Nephron (organoid): ENCODE measurements at regions not wholly inside any gene's neighbourhood (a gene's known extent, or its start where the extent isn't known, plus 50 kb on each side); places are given as distances from the start of the nearest gene placed in this dataset.
A peak's percentile ranks its signal among the peaks of the same experiment; 100 is the strongest.

Experiments used
- H3K27ac Mint-ChIP-seq, 3 experiments: 2 replicates each; pipeline ENCODE4 v1.8.0; 2020; ENCODE audit warnings: mixed read lengths in 3 of 3, mild to moderate bottlenecking in 2 of 3, moderate library complexity in 1 of 3
- H3K27me3 Mint-ChIP-seq: 2 replicates; pipeline ENCODE4 v1.8.0; 2021; ENCODE audit warnings: low read depth, mild to moderate bottlenecking, moderate library complexity, mixed read lengths
- H3K36me3 Mint-ChIP-seq: 2 replicates; pipeline ENCODE4 v1.8.0; 2020; ENCODE audit warnings: low read depth, mixed read lengths
- H3K4me1 Mint-ChIP-seq: 2 replicates; pipeline ENCODE4 v1.8.0; 2020; ENCODE audit warnings: mixed read lengths
- H3K4me3 Mint-ChIP-seq, 3 experiments: 2 replicates each; pipeline ENCODE4 v1.8.0; 2020; ENCODE audit warnings: mild to moderate bottlenecking in 3 of 3, mixed read lengths in 3 of 3, moderate library complexity in 2 of 3
- H3K9me3 Mint-ChIP-seq: 2 replicates; pipeline ENCODE4 v1.8.0; 2020; ENCODE audit warnings: mixed read lengths
- TF ChIP-seq, protein P1 (sequence below), 3 experiments: fragments of 200-600 bp; sonication (generic); IDR thresholded peaks; one replicate each; pipeline ENCODE4 v1.5.0; 2021; ENCODE audit warnings: antibody characterized with exemption in 3 of 3; ENCODE audit not compliant: unreplicated experiment in 3 of 3

DNA sequence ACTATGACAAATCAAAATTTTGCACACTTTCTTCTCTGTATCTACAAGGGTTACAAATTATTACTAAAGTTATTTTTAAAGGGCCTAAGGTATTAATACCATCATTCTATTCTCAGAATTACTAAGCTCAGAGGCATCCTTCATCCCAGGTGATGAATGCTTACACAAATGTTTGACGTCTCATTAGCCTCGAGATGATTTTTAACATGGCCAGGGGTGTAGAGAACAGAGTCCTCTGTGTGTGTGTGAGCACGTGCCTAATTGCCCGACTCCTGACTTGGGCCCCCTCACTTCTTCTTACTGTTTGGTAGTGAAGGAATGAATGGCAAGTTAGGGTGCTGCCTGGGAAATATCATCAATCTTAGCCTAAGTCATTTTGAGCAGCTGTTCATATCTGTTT is 221.1 kb downstream of the ENC1 start:
- Mint-ChIP-seq H3K36me3 (no peaks in the 10 kb centered on the region), H3K4me3 (no peak overlapping the region), H3K9me3 (no peaks in the 10 kb centered on the region), H3K4me1 (peaks cover 37% of the 10 kb centered on the region), H3K27me3 (peaks cover 8% of the 10 kb centered on the region), H3K27ac (peak overlapping the region; percentile 21 to 73 (median 40))
- TF ChIP-seq, protein P1, sequence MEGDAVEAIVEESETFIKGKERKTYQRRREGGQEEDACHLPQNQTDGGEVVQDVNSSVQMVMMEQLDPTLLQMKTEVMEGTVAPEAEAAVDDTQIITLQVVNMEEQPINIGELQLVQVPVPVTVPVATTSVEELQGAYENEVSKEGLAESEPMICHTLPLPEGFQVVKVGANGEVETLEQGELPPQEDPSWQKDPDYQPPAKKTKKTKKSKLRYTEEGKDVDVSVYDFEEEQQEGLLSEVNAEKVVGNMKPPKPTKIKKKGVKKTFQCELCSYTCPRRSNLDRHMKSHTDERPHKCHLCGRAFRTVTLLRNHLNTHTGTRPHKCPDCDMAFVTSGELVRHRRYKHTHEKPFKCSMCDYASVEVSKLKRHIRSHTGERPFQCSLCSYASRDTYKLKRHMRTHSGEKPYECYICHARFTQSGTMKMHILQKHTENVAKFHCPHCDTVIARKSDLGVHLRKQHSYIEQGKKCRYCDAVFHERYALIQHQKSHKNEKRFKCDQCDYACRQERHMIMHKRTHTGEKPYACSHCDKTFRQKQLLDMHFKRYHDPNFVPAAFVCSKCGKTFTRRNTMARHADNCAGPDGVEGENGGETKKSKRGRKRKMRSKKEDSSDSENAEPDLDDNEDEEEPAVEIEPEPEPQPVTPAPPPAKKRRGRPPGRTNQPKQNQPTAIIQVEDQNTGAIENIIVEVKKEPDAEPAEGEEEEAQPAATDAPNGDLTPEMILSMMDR (IDR thresholded peaks at IDR 0.05; ENCODE audit: unreplicated experiment in 3 of 3): no peak

DNA sequence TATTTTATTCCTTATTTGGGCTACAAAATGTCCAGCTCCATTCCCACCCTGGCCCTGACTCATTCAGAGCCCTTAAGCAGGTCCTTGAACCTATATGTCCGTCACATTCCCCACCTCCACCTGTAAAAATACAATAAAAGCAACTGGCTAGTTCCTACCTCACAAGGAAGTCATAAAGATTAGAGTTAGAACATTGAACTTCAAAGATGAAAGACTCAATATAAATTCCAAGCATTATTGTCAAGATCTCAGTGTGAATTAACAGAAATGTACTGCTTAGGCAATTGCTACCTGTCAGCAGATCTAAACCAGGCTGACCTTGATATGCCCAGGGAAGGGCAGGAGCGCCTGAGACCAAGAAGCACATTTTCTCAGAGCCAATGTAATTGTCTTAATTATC is 221.8 kb downstream of the ENC1 start:
- peaks cover 8% of the 10 kb centered on the region for H3K27me3 Mint-ChIP-seq
- H3K27ac Mint-ChIP-seq: peak overlapping the region in 1 of 3 experiments; percentile 1
- H3K9me3 Mint-ChIP-seq: no peaks in the 10 kb centered on the region
- peaks cover 39% of the 10 kb centered on the region for H3K4me1 Mint-ChIP-seq
- no peak overlapping the region for H3K4me3 Mint-ChIP-seq
- no peaks in the 10 kb centered on the region for H3K36me3 Mint-ChIP-seq
- TF ChIP-seq, protein P1 (IDR thresholded peaks at IDR 0.05; ENCODE audit: unreplicated experiment in 3 of 3): no peak

DNA sequence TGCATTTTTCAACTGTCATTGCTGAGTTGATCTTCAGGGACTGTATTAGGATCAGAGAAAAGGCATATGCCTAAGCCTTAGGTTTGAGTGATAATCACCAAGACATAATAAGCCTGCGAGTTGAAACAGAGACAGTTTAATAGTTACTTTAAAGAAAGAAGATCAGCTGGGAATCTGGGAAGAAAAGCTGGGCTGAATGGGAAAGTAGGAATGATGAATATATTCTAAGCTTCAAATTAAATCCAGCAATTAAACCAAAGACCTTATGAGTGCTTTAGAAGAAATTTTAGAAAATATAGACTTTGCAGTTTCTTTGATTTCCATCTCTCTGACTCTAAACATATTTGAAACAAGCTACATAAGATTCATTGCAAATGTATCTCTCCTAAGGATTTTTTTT is 222.3 kb downstream of the ENC1 start:
- Mint-ChIP-seq H3K27ac (peak overlapping the region in 1 of 3 experiments; percentile 18), H3K4me1 (peaks cover 43% of the 10 kb centered on the region), H3K4me3 (no peak overlapping the region), H3K9me3 (no peaks in the 10 kb centered on the region), H3K36me3 (no peaks in the 10 kb centered on the region), H3K27me3 (peaks cover 8% of the 10 kb centered on the region)
- TF ChIP-seq, protein P1 (IDR thresholded peaks at IDR 0.05; ENCODE audit: unreplicated experiment in 3 of 3): no peak

DNA sequence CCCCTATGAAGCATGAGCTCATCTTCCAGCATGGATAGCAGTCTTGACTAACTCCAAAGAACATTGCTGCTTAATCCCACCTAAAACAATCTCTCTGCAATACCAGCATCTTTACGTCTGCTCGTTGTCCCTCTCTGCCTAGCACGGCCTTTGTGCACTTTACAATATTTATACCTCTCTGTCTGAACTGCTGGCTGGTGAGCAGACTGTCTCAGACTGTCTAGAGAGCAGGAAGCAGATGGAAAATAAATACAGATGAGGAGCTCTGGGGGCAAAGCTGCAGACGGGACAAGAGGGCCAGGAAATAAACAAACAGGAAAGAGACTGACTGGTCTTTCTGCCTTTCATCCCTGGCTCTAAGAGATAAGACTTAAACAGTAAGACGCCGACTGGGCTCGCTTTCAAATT is 224.8 kb downstream of the ENC1 start:
- peaks cover under 1% of the 10 kb centered on the region for H3K27me3 Mint-ChIP-seq
- no peaks in the 10 kb centered on the region for H3K9me3 Mint-ChIP-seq
- H3K27ac Mint-ChIP-seq: peak overlapping the region; percentile 44 to 75 (median 70)
- peaks cover 64% of the 10 kb centered on the region for H3K4me1 Mint-ChIP-seq
- TF ChIP-seq, protein P1 (IDR thresholded peaks at IDR 0.05; ENCODE audit: unreplicated experiment in 3 of 3): no peak
- H3K36me3 Mint-ChIP-seq: no peaks in the 10 kb centered on the region
- no peak overlapping the region for H3K4me3 Mint-ChIP-seq

DNA sequence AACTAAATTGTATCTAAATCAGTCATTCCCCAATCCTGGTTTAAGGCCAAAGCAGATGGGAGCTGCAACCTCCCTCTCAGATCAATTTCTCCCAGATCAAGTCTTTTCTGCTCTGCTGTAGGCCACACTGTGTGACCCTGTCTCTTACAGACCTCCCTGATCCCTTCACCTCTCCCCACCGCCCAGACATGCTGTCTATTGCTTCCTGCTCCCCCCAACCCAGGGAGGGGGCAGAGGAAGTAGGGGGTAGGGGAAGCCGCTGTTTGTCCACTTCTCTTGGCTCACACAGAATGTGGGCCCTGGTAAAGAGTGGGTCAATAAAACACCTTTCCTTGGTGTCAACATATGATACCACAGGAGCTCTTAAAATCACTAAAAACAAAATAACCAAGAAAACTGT is 226.3 kb downstream of the ENC1 start:
- Mint-ChIP-seq H3K9me3 (no peaks in the 10 kb centered on the region), H3K4me1 (peaks cover 49% of the 10 kb centered on the region), H3K27ac (no peak overlapping the region), H3K36me3 (no peaks in the 10 kb centered on the region), H3K4me3 (no peak overlapping the region), H3K27me3 (no peaks in the 10 kb centered on the region)
- TF ChIP-seq, protein P1 (IDR thresholded peaks at IDR 0.05; ENCODE audit: unreplicated experiment in 3 of 3): no peak

DNA sequence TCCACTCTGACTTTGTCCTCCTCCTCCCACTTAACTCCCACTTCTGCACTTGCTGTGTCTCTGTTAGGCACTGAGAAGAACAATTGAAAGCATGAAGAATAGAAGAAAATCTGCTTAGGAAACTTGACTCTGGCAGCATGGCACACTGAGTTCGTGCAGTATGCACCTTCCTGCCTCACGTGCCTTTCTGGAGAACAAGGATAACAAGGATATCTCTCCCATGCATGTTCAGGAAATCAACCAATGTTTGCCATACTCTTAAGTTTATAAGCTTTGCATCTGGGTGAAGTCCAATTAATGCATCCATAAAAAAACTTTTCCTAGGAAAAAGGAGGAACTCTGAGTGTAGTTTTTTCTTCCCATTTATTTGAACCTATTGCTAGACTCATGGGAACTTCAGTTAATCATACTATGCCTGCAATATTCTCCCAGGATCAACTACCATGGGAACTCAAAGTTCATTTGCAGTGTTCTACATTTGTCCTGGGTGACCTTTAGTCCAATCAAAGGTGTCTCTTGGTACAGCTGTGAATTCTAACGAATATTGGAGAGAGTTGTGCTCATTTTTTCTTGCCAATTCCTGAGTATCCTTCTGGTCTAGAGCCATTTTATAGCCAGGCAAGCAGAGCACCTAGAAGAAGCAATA is 227.0 kb downstream of the ENC1 start:
- H3K36me3 Mint-ChIP-seq: no peaks in the 10 kb centered on the region
- no peaks in the 10 kb centered on the region for H3K9me3 Mint-ChIP-seq
- TF ChIP-seq, protein P1 (IDR thresholded peaks at IDR 0.05; ENCODE audit: unreplicated experiment in 3 of 3): no peak
- H3K4me1 Mint-ChIP-seq: peaks cover 48% of the 10 kb centered on the region
- no peak overlapping the region for H3K4me3 Mint-ChIP-seq
- no peaks in the 10 kb centered on the region for H3K27me3 Mint-ChIP-seq
- H3K27ac Mint-ChIP-seq: peak overlapping the region; percentile 22 to 66 (median 63)
